Activated CD4-positive, alpha-beta memory T cell treated with anti-CD3 and anti-CD28 coated beads, Interleukin-2, amount 10 ng/mL, durations not matched to agents 7 days and 5 days (primary cell): ENCODE measurements at regions not wholly inside any gene's neighbourhood (a gene's known extent, or its start where the extent isn't known, plus 50 kb on each side); places are given as distances from the start of the nearest gene placed in this dataset.

Source experiments
- CTCF ChIA-PET: fragments of 350-600 bp; sonication (Branson Sonifier 250); formaldehyde crosslinking; loops from one replicate; lab custom pipeline; 2021; ENCODE audit warnings: antibody characterized with exemption, inconsistent platforms; lab: Charles Lee
- POLR2A ChIA-PET: fragments of 350-600 bp; sonication (Branson Sonifier 250); formaldehyde crosslinking; loops from one replicate; lab custom pipeline; 2021; ENCODE audit warnings: antibody characterized with exemption; lab: Charles Lee
- DNase-seq: peaks from one replicate; pipeline ENCODE4 v3.0.0-alpha.2; 2020
- H3K27ac Mint-ChIP-seq: one replicate; pipeline ENCODE4 v1.8.0; 2021; ENCODE audit warnings: mild to moderate bottlenecking, mixed read lengths
- H3K27me3 Mint-ChIP-seq: one replicate; pipeline ENCODE4 v1.8.0; 2021; ENCODE audit warnings: mixed read lengths
- H3K36me3 Mint-ChIP-seq: one replicate; pipeline ENCODE4 v1.8.0; 2021; ENCODE audit warnings: low read depth, mixed read lengths
- H3K4me1 Mint-ChIP-seq: one replicate; pipeline ENCODE4 v1.8.0; 2021; ENCODE audit warnings: mixed read lengths
- H3K4me3 Mint-ChIP-seq: one replicate; pipeline ENCODE4 v1.8.0; 2021; ENCODE audit warnings: mild to moderate bottlenecking, mixed read lengths
- H3K9me3 Mint-ChIP-seq: one replicate; pipeline ENCODE4 v1.8.0; 2021; ENCODE audit warnings: mixed read lengths

GRCh38 chr12:93059288-93059687, 130.2 kb upstream of the EEA1 start:
- H3K4me3 Mint-ChIP-seq: no peak overlapping the region
- DNase-seq: no peak
- CTCF ChIA-PET: no interaction called here
- peaks cover 4% of the 10 kb centered on the region for H3K4me1 Mint-ChIP-seq
- no peaks in the 10 kb centered on the region for H3K9me3 Mint-ChIP-seq
- no peaks in the 10 kb centered on the region for H3K36me3 Mint-ChIP-seq
- POLR2A ChIA-PET: no interaction called here
- H3K27me3 Mint-ChIP-seq: peaks cover 21% of the 10 kb centered on the region
- no peak overlapping the region for H3K27ac Mint-ChIP-seq

GRCh38 chr12:93059925-93060665, 131.0 kb upstream of the EEA1 start:
- no peak for DNase-seq
- POLR2A ChIA-PET: no interaction called here
- Mint-ChIP-seq H3K9me3 (no peaks in the 10 kb centered on the region), H3K36me3 (no peaks in the 10 kb centered on the region), H3K4me1 (peaks cover 4% of the 10 kb centered on the region), H3K4me3 (no peak overlapping the region), H3K27ac (no peak overlapping the region), H3K27me3 (peaks cover 23% of the 10 kb centered on the region)
- CTCF ChIA-PET: no interaction called here

DNA sequence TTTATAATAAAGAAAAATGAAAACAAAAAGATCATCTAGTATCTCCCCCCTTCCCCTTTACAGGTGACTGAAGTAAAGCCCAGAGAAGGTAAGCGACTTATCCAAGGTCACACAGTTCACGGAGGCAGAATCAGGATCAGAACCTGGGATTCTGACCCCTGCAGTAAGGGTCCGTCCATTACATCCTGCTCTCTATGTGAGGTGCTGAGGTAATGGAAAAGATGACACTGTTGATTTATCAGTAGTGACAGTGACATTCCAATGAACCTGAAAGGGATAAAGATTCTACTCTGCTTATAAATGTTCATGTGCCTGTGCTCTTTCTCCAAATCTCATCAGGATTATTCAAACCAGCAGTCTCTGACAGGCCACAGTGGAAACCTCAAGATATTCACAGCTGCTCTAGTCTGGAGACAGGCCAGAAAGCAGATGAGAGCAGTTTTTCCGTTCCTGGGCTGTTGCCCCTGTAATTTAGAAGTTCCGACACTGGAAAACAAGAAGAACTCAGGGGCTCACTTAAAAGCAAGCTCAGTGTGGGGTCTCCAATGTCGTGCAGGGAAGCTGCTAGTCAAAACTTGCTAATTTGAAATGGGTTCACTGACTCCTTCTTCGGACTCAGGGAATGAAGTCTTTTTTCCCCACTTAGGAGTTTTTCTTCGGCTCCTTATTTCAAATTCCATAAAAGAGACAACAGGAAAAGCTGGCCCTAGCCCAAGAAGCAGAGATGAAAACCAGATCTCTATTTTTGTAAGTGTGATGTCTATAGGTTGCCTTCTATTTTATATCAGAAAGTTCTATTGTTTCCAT, 131.8 kb upstream of the EEA1 start:
- POLR2A ChIA-PET: no interaction called here
- Mint-ChIP-seq H3K36me3 (no peaks in the 10 kb centered on the region), H3K4me3 (no peak overlapping the region), H3K27me3 (peaks cover 23% of the 10 kb centered on the region), H3K9me3 (no peaks in the 10 kb centered on the region), H3K27ac (no peak overlapping the region), H3K4me1 (peaks cover 4% of the 10 kb centered on the region)
- CTCF ChIA-PET: no interaction called here
- no peak for DNase-seq

DNA sequence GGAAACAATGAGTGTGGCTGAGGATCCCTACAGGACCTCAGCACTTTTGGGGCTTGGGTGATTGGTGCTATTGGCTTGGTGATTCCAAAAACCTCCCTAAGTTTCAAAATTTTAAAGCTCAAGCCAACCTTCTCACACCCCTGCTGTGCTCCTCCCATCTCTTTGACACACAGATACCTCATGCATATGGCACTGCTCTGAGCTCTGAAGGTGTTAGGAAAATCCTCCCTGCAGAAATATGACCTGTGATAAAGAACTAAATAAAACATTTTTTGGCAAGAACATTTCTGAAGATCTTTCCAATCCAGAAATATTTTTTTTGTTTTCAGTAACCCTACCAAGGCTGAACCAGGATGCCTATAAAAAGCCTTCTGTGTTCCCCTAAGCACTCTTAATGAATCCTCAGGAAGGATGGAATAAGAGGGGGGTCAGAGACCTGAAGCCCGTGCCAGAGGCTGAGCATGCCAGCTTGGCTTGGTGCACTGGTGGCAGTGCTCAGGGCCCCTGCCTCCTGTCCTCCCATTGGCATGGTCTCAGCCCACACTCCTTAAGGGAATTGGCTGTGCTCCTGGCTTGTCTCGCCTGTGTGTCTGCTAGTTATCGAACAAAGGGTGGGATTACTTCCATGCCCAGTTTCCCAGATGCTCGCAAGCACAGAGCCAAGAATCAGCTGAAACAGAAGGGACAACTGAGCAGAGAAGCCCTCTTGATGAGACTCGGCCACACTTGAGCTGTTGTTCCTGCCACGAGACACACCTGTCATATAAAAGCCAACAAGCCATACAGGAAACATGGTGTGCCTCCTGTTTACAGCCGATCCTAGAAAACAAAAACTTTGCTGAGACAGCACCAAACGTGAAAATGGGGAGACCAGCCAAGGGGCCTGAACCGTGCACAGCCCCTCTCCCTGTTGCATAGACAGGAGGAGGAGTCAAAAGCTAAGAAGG, 132.7 kb upstream of the EEA1 start:
- peaks cover 24% of the 10 kb centered on the region for H3K27me3 Mint-ChIP-seq

GRCh38 chr12:93065896-93066295, 136.8 kb upstream of the EEA1 start:
- Mint-ChIP-seq H3K9me3 (no peaks in the 10 kb centered on the region), H3K4me3 (no peak overlapping the region), H3K4me1 (no peaks in the 10 kb centered on the region), H3K36me3 (no peaks in the 10 kb centered on the region), H3K27ac (no peak overlapping the region), H3K27me3 (peaks cover 14% of the 10 kb centered on the region)
- no peak for DNase-seq
- ChIA-PET CTCF (no interaction called here), POLR2A (no interaction called here)

More for the DNA sequence above, 132.7 kb upstream of the EEA1 start:
- DNase-seq: no peak
- no peak overlapping the region for H3K27ac Mint-ChIP-seq
- peaks cover 4% of the 10 kb centered on the region for H3K4me1 Mint-ChIP-seq
- CTCF ChIA-PET: interaction anchor here (0.6 kb wide), 1 partner anchor 266 kb away, joined by 3 read pairs; no protein-coding TSS in a partner anchor
- POLR2A ChIA-PET: no interaction called here
- no peaks in the 10 kb centered on the region for H3K36me3 Mint-ChIP-seq
- no peak overlapping the region for H3K4me3 Mint-ChIP-seq
- no peaks in the 10 kb centered on the region for H3K9me3 Mint-ChIP-seq

DNA sequence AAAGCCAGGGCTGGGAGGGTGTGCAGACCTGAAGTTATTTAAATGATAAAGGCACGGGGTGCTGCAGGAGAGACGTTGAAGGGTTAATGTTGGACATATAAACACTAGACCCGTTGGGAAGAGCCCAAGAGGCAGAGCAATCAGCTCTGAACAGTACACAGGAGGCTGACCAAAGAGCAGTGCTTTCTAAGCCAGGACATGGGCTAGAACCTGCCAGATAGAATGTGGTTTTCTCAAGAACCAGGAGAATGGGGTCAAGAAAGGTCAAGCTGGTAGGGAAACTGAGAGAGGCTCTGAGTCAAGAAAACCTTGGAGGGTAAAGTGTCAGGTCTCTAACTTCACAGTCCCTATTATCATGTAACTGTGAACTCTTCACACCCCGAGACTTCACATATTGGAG, 143.2 kb upstream of the EEA1 start:
- H3K27ac Mint-ChIP-seq: no peak overlapping the region
- H3K4me1 Mint-ChIP-seq: no peaks in the 10 kb centered on the region
- peaks cover 3% of the 10 kb centered on the region for H3K27me3 Mint-ChIP-seq
- ChIA-PET CTCF (no interaction called here), POLR2A (no interaction called here)
- H3K9me3 Mint-ChIP-seq: no peaks in the 10 kb centered on the region
- H3K36me3 Mint-ChIP-seq: no peaks in the 10 kb centered on the region
- DNase-seq: no peak
- no peak overlapping the region for H3K4me3 Mint-ChIP-seq

- peaks cover 1% of the 10 kb centered on the region for H3K27me3 Mint-ChIP-seq
- H3K27ac Mint-ChIP-seq: no peak overlapping the region
- DNase-seq: no peak
- no peak overlapping the region for H3K4me3 Mint-ChIP-seq
- no peaks in the 10 kb centered on the region for H3K36me3 Mint-ChIP-seq
- H3K4me1 Mint-ChIP-seq: no peaks in the 10 kb centered on the region
- ChIA-PET CTCF (no interaction called here), POLR2A (no interaction called here)
- no peaks in the 10 kb centered on the region for H3K9me3 Mint-ChIP-seq
Measured at GRCh38 chr12:93073324-93073723, 144.2 kb upstream of the EEA1 start.

GRCh38 chr12:93078059-93078458, 149.0 kb upstream of the EEA1 start:
- H3K4me3 Mint-ChIP-seq: no peak overlapping the region
- H3K4me1 Mint-ChIP-seq: no peaks in the 10 kb centered on the region
- no peak overlapping the region for H3K27ac Mint-ChIP-seq
- H3K27me3 Mint-ChIP-seq: no peaks in the 10 kb centered on the region
- POLR2A ChIA-PET: no interaction called here
- no peaks in the 10 kb centered on the region for H3K9me3 Mint-ChIP-seq
- no peaks in the 10 kb centered on the region for H3K36me3 Mint-ChIP-seq
- DNase-seq: no peak
- CTCF ChIA-PET: no interaction called here

DNA sequence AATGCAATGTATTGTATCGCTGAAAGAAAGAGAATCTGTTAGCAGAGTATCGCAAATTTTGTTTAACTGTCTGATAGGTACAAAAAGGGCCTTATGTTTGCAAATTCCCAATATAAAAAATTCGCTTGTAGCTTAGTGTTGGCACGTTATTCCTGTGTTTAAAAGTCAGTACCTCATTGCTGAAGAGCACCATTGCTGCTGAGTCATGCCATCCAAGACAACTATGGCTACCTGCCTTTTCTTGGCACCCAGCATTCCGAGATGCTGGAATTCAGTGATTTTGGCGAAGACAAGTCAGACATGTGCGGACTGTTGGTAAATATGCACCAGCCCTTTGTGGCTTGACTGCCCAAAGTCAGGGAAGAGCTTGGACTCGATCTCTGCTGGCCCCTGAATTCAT, 149.5 kb upstream of the EEA1 start:
- no peak overlapping the region for H3K27ac Mint-ChIP-seq
- DNase-seq: no peak
- H3K27me3 Mint-ChIP-seq: no peaks in the 10 kb centered on the region
- CTCF ChIA-PET: no interaction called here
- H3K9me3 Mint-ChIP-seq: no peaks in the 10 kb centered on the region
- H3K36me3 Mint-ChIP-seq: no peaks in the 10 kb centered on the region
- POLR2A ChIA-PET: no interaction called here
- no peaks in the 10 kb centered on the region for H3K4me1 Mint-ChIP-seq
- H3K4me3 Mint-ChIP-seq: no peak overlapping the region

GRCh38 chr12:93079271-93079670, 150.2 kb upstream of the EEA1 start:
- H3K9me3 Mint-ChIP-seq: no peaks in the 10 kb centered on the region
- H3K4me1 Mint-ChIP-seq: no peaks in the 10 kb centered on the region
- no peak overlapping the region for H3K4me3 Mint-ChIP-seq
- no peak for DNase-seq
- H3K36me3 Mint-ChIP-seq: no peaks in the 10 kb centered on the region
- CTCF ChIA-PET: no interaction called here
- no peak overlapping the region for H3K27ac Mint-ChIP-seq
- POLR2A ChIA-PET: no interaction called here
- H3K27me3 Mint-ChIP-seq: no peaks in the 10 kb centered on the region

- CTCF ChIA-PET: no interaction called here
- H3K4me1 Mint-ChIP-seq: no peaks in the 10 kb centered on the region
- H3K27ac Mint-ChIP-seq: no peak overlapping the region
- H3K9me3 Mint-ChIP-seq: no peaks in the 10 kb centered on the region
- POLR2A ChIA-PET: no interaction called here
- H3K27me3 Mint-ChIP-seq: no peaks in the 10 kb centered on the region
- DNase-seq: no peak
- H3K4me3 Mint-ChIP-seq: no peak overlapping the region
- H3K36me3 Mint-ChIP-seq: no peaks in the 10 kb centered on the region
Measured at GRCh38 chr12:93079976-93080375, 150.9 kb upstream of the EEA1 start.

GRCh38 chr12:93080452-93080851, 151.4 kb upstream of the EEA1 start:
- ChIA-PET POLR2A (no interaction called here), CTCF (no interaction called here)
- Mint-ChIP-seq H3K9me3 (no peaks in the 10 kb centered on the region), H3K4me3 (no peak overlapping the region), H3K36me3 (no peaks in the 10 kb centered on the region), H3K27ac (no peak overlapping the region), H3K4me1 (no peaks in the 10 kb centered on the region), H3K27me3 (no peaks in the 10 kb centered on the region)
- DNase-seq: no peak
